Esophagus muscularis mucosa (tissue), 3 donors: ENCODE measurements at regions not wholly inside any gene's neighbourhood (a gene's known extent, or its start where the extent isn't known, plus 50 kb on each side); places are given as distances from the start of the nearest gene placed in this dataset.

Source experiments
- CTCF ChIP-seq, 3 experiments: fragments of 200-600 bp in 2 of 3; fragments of 450-650 bp in 1 of 3; sonication (generic) in 2 of 3; IDR thresholded peaks; one replicate each; pipeline ENCODE4 v1.5.1; 2017 to 2019; ENCODE audit warnings: antibody characterized with exemption in 3 of 3, mild to moderate bottlenecking in 2 of 3, moderate library complexity in 1 of 3
- POLR2AphosphoS5 ChIP-seq, 2 donors: sonication (generic); formaldehyde crosslinking; IDR thresholded peaks; one replicate each; pipeline ENCODE4 v1.6.1; 2017; ENCODE audit warnings: antibody characterized with exemption in 2 of 2

- TF ChIP-seq POLR2AphosphoS5 (IDR thresholded peaks at IDR 0.05) (no peak), CTCF (IDR thresholded peaks at IDR 0.05) (no peak)
Measured at GRCh38 chr5:22958462-22959262, 105.5 kb upstream of the CDH12 start.
